ENCODE measurements at regions not wholly inside any gene's neighbourhood (a gene's known extent, or its start where the extent isn't known, plus 50 kb on each side); places are given as distances from the start of the nearest gene placed in this dataset.

- FAIRE-seq (no peak), DNase-seq (ENCODE audit: low read depth in 1 of 2, low spot score in 2 of 2) (no peak)
- Histone ChIP-seq H4K91ac (replicated peaks; ENCODE audit: insufficient read length, low read length) (no peak overlapping the region), H3K56ac (replicated peaks; ENCODE audit: insufficient read length, low read depth, low read length) (no peak overlapping the region), H3K4me1 (replicated peaks in 1 of 4; ENCODE audit: control insufficient read depth in 3 of 4, insufficient read depth in 4 of 4, low read length in 3 of 4) (no peaks in the 10 kb centered on the region), H3K79me1 (ENCODE audit: low read depth, low read length) (no peaks in the 10 kb centered on the region), H3K23ac (ENCODE audit: insufficient read length) (no peak overlapping the region), H3K23me2 (ENCODE audit: low read depth, low read length) (no peaks in the 10 kb centered on the region), H2AFZ (ENCODE audit: low read length) (no peak overlapping the region), H3K27ac (ENCODE audit: low read depth, low read length) (no peak overlapping the region), H3K14ac (ENCODE audit: insufficient read length) (no peak overlapping the region), H3K9ac (replicated peaks in 1 of 4; ENCODE audit: extremely low read depth in 1 of 4, low read depth in 3 of 4, low read length in 3 of 4) (no peak overlapping the region), H2BK5ac (ENCODE audit: low read depth, low read length) (no peak overlapping the region), H4K5ac (ENCODE audit: insufficient read length, low read depth, low read length) (no peak overlapping the region), H3K36me3 (ENCODE audit: control insufficient read depth in 2 of 4, insufficient read depth in 4 of 4, low read length in 3 of 4) (no peaks in the 10 kb centered on the region), H4K8ac (ENCODE audit: extremely low read depth, insufficient read depth, low read length) (no peak overlapping the region), H2BK120ac (replicated peaks; ENCODE audit: low read depth, low read length) (no peak overlapping the region), H3K27me3 (replicated peaks in 1 of 4; ENCODE audit: control insufficient read depth in 3 of 4, extremely low read depth in 1 of 4, insufficient read depth in 3 of 4, low read length in 3 of 4) (no peaks in the 10 kb centered on the region), H3K79me2 (ENCODE audit: control insufficient read depth in 1 of 2, insufficient read depth in 2 of 2, low read length in 2 of 2) (no peaks in the 10 kb centered on the region), H2BK15ac (ENCODE audit: low read length) (no peak overlapping the region), H3K18ac (ENCODE audit: extremely low read depth, low read length) (no peak overlapping the region), H3K4ac (replicated peaks; ENCODE audit: insufficient read length, low read depth, low read length) (no peak overlapping the region), H3K4me3 (ENCODE audit: extremely low read depth in 1 of 4, insufficient read depth in 2 of 4, low read depth in 3 of 4, low read length in 4 of 4) (no peak overlapping the region), H3K9me3 (ENCODE audit: insufficient read depth in 2 of 2, low read depth in 1 of 2, low read length in 1 of 2) (no peaks in the 10 kb centered on the region), H2AK5ac (ENCODE audit: low read depth, low read length) (no peak overlapping the region), H2BK20ac (ENCODE audit: low read length) (no peak overlapping the region), H2BK12ac (ENCODE audit: low read depth, low read length) (no peak overlapping the region), H3K4me2 (ENCODE audit: insufficient read depth in 1 of 2, low read depth in 2 of 2, low read length in 2 of 2) (no peak overlapping the region), H4K20me1 (replicated peaks in 1 of 2; ENCODE audit: control insufficient read depth in 1 of 2, insufficient read depth in 2 of 2, low read length in 2 of 2) (no peaks in the 10 kb centered on the region)
- ChIA-PET CTCF (ENCODE audit: partially characterized antibody) (interaction anchor here (0.7 kb wide), 1 partner anchor 16 kb away, joined by 3 read pairs; no protein-coding TSS in a partner anchor), POLR2A (ENCODE audit: partially characterized antibody) (no interaction called here)
- no peak for TF ChIP-seq GTF2F1 (IDR thresholded peaks at IDR 0.05; ENCODE audit: borderline replicate concordance, low read depth, low read length)
- no peak for TF ChIP-seq MAX (IDR thresholded peaks at IDR 0.05)
- no peak for TF ChIP-seq KDM5A (IDR thresholded peaks at IDR 0.05; ENCODE audit: low read length)
- TF ChIP-seq PHF8 (conservative IDR thresholded peaks at IDR 0.05; ENCODE audit: low read depth, low read length), result no peak
- TF ChIP-seq CTCF (IDR thresholded peaks at IDR 0.05; ENCODE audit: control extremely low read depth in 1 of 3, insufficient read depth in 1 of 3, low read depth in 1 of 3, low read length in 3 of 3), result no peak
- no peak for TF ChIP-seq TBP (IDR thresholded peaks at IDR 0.05; ENCODE audit: low read depth, low read length)
- no peak for TF ChIP-seq CBX5 (IDR thresholded peaks at IDR 0.05; ENCODE audit: low read depth, low read length)
- no peak for TF ChIP-seq POLR2AphosphoS5 (IDR thresholded peaks at IDR 0.05; ENCODE audit: low read depth, low read length)
- TF ChIP-seq SAP30 (IDR thresholded peaks at IDR 0.05; ENCODE audit: insufficient read depth, insufficient replicate concordance, low read length), result no peak
- TF ChIP-seq KDM1A (IDR thresholded peaks at IDR 0.05; ENCODE audit: borderline replicate concordance, low read length), result no peak
- TF ChIP-seq RNF2 (IDR thresholded peaks at IDR 0.05; ENCODE audit: borderline replicate concordance, low read depth, low read length, missing control alignments, poor library complexity, severe bottlenecking), result no peak
- no peak for TF ChIP-seq ASH2L (IDR thresholded peaks at IDR 0.05; ENCODE audit: low read length)
- 81% methylated on average over 2 of the region's 2 CpGs; no CpG with 5 or more reads in 1 of the 2 experiments for WGBS, 2 experiments (ENCODE audit: extremely low coverage in 1 of 2, insufficient coverage in 1 of 2, insufficient read length in 1 of 2, insufficient replicate concordance in 2 of 2, low coverage in 1 of 2, low lambda C conversion rate in 2 of 2, missing lambda C conversion rate in 1 of 2)
Observed at GRCh38 chr4:111020961-111021360, 398.1 kb upstream of the PITX2 start.
